GM21367 (cell line): ENCODE measurements at regions not wholly inside any gene's neighbourhood (a gene's known extent, or its start where the extent isn't known, plus 50 kb on each side); places are given as distances from the start of the nearest gene placed in this dataset.

Source experiments
- ATAC-seq: cut with Tn5 transposase; IDR thresholded peaks from one replicate; pipeline ENCODE4 v1.9.1; 2021; ENCODE audit not compliant: unreplicated experiment

GRCh38 chr9:12464400-12464799 is 228.8 kb upstream of the TYRP1 start:
- ATAC-seq: no peak

GRCh38 chr9:12464910-12465512 is 228.2 kb upstream of the TYRP1 start:
- ATAC-seq: no peak

GRCh38 chr9:12469084-12469483 is 224.1 kb upstream of the TYRP1 start:
- no peak for ATAC-seq

GRCh38 chr9:12494411-12494810 is 198.8 kb upstream of the TYRP1 start:
- no peak for ATAC-seq

- no peak for ATAC-seq
Measured at GRCh38 chr9:12497790-12498189, 195.4 kb upstream of the TYRP1 start.

GRCh38 chr9:12502520-12502919 is 190.7 kb upstream of the TYRP1 start:
- ATAC-seq: no peak

- no peak for ATAC-seq
Measured at GRCh38 chr9:12503606-12504122, 189.5 kb upstream of the TYRP1 start.

GRCh38 chr9:12510551-12510950 is 182.6 kb upstream of the TYRP1 start:
- ATAC-seq: no peak

GRCh38 chr9:12511726-12512125 is 181.5 kb upstream of the TYRP1 start:
- no peak for ATAC-seq

GRCh38 chr9:12516031-12516430 is 177.2 kb upstream of the TYRP1 start:
- no peak for ATAC-seq

GRCh38 chr9:12516573-12516972 is 176.6 kb upstream of the TYRP1 start:
- no peak for ATAC-seq

GRCh38 chr9:12538842-12539579 is 154.2 kb upstream of the TYRP1 start:
- no peak for ATAC-seq

- no peak for ATAC-seq
Measured at GRCh38 chr9:12539580-12539975, 153.6 kb upstream of the TYRP1 start.

- ATAC-seq: no peak
Measured at GRCh38 chr9:12544700-12545099, 148.5 kb upstream of the TYRP1 start.

GRCh38 chr9:12554636-12555035 is 138.5 kb upstream of the TYRP1 start:
- ATAC-seq: no peak

GRCh38 chr9:12566404-12567090 is 126.6 kb upstream of the TYRP1 start:
- ATAC-seq: no peak

- no peak for ATAC-seq
Measured at GRCh38 chr9:12584656-12585522, 108.3 kb upstream of the TYRP1 start.

- ATAC-seq: no peak
Measured at GRCh38 chr9:12595400-12595799, 97.8 kb upstream of the TYRP1 start.

GRCh38 chr9:12604164-12604821 is 88.9 kb upstream of the TYRP1 start:
- ATAC-seq: no peak

GRCh38 chr9:12612211-12612770 is 80.9 kb upstream of the TYRP1 start:
- no peak for ATAC-seq
